GM18951 (cell line): ENCODE measurements at regions not wholly inside any gene's neighbourhood (a gene's known extent, or its start where the extent isn't known, plus 50 kb on each side); places are given as distances from the start of the nearest gene placed in this dataset.

ENCODE experiments used
- POLR2A ChIP-seq: IDR thresholded peaks from 4 replicates; pipeline ENCODE4 v1.6.1; 2011; ENCODE audit warnings: mild to moderate bottlenecking; ENCODE audit not compliant: insufficient read length, insufficient read depth; ENCODE audit errors: extremely low read depth
- in situ Hi-C: fragments of 300-500 bp; cut with MboI; formaldehyde crosslinking; loops from one replicate; pipeline ENCODE4 v1.12.0; 2022; ENCODE audit warnings: low sequenced_read_pairs, mixed read lengths, inconsistent platforms; ENCODE audit not compliant: unreplicated experiment

DNA sequence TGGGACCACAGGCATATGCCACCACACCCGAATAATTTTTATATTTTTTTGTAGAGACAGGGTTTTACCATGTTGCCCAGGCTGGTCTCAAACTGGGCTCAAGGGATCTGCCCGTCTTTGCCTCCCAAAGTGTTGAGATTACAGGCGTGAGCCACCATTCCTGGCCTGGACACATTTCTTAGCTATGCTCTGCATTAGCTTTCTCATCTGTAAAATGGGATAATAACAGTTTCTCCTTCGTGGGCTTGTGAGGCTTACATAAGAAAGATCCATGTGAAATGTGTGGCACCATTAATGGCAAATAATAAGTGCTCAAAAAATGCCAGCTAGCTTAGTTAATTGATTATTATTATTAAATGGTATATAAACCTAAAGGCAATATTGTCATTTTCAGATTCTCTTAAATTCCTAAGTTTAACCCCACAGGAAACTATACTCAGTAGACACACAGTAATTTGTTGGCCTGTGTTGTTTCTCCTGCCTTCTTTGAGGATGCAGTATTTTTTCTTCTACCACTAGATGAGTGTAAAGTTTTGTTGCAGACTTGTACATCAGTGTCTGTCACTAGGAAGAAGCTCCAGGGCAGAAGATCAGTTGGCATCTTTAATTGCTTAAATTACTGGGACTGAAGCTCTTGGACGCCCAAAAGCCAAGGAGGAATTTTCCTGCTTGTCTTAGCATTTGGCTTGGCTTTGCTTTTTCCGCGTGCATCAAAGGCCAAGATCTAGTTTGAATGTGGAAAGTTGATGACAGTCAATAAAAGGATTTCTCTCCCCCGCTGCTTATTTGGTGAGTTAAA, 162.3 kb upstream of the ZNF217 start:
- in situ Hi-C loops = no loop called here
- TF ChIP-seq POLR2A = no peak

DNA sequence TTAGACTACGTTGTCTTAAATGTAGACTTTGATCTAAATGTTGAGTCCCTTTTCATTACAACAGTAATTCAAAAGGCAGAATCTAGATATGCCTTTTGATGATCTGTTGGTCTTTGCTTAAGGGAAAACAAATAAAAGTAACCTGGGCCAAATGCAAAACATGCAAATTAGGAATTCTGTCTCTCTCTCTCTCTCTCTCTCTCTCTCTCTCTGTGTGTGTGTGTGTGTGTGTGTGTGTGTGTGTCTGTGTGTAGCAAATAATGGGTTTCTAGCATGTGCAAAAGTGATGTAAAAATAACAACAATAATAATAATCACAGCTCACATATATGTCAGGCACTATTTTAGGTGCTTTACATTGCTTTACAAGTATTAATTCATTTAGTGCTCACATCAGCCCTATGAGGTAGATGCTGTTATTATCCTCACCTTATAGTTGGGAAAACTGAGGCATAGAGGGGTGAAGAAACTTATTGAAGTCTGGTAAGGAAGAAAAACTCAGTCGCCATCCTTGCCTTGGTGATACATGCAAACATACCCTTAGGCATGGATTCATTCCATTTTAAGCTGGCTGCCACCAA, 160.3 kb upstream of the ZNF217 start:
- TF ChIP-seq POLR2A = no peak
- in situ Hi-C loops = no loop called here

DNA sequence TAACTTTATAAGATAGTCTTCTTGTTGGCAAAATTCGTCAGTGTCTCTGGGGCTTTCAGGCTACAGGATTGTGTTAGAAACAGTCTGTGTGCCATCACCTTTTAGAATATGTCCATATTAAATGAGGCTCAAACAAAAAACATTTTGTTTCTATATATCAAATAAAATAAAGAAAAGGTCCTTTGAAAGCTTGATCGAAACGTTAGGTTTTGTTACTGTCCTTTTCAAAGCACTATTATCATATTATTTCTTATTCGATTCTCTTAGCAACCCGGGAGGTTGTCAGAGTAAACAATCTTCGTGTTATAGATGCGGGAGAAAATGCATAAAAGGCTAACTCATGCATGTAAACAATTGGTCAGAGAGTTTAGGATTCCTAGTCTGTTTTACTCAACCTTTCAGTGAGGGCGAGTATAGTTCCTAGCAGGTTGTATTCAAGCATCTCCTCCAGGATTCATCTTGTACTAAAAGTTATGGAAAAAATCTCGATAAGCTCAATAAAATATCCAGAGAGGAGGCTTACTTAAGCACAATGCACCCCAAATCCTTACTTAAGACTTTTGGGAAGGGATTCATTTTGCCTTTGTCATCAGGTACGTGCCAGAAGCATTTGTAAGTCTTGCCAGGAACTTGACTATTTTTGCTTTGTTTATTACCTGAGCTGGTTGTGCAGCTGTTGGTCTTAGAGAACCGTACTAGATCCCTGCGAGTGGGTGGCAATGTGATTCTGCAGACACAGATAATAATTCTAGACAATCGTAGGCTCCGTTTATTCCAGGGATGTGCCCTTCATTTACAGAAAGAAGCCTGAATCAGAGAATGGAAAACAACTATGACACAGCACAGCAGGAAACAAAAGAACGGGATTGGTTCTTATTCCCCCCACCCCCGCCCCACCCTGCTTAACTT, 159.6 kb upstream of the ZNF217 start:
- TF ChIP-seq POLR2A = no peak
- in situ Hi-C loops = no loop called here

DNA sequence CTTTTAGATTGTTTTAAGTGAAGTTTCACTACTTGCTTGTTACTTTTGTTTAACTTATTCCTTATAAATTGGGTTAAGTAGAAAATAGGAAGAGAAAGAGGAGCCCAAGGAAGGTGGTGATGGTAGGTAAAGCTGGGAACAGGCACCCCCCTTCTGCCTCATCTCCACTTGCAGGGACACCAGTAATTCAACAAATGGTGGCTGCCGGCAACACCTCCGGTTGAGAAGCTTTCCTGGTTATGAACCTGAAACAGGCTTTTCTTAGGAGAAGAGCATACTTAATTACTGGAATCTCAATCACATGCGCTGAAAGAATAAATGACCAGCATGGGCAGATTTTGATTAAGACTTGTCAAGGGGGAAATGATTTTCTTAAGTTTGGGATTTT, 158.9 kb upstream of the ZNF217 start:
- TF ChIP-seq POLR2A = no peak
- in situ Hi-C loops = no loop called here

DNA sequence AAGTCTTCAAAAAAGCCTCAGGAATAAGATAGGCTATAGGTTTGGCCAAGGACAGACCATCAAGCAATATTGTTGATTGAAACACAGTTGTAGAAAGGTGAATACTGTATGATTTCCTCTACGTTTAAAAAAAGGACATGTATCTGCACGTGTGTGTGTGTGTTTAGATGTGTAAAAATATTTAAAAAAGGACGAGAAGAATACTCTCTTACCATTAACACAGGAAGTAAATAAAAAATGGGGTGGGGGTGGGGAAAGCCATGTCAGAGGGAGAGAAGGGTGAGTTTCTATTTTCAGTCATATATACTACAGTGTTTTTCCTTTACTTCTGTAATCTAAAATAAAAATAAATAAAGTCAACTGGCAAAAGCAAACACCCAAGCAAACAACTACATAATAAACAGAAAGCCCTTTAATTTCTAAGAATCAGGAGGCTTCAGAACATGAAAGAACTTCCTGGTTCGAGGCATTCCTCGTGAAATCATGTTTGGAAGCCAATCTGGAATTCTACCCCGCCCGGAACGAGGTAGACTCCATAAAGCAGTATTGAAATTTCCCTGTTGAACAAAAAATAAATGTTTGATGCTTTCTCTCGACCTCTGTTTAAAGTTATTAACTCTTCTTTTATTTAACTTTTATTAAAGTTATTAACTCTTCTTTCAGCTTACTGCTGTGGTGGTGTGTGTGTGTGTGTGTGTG, 158.1 kb upstream of the ZNF217 start:
- in situ Hi-C loops = no loop called here

DNA sequence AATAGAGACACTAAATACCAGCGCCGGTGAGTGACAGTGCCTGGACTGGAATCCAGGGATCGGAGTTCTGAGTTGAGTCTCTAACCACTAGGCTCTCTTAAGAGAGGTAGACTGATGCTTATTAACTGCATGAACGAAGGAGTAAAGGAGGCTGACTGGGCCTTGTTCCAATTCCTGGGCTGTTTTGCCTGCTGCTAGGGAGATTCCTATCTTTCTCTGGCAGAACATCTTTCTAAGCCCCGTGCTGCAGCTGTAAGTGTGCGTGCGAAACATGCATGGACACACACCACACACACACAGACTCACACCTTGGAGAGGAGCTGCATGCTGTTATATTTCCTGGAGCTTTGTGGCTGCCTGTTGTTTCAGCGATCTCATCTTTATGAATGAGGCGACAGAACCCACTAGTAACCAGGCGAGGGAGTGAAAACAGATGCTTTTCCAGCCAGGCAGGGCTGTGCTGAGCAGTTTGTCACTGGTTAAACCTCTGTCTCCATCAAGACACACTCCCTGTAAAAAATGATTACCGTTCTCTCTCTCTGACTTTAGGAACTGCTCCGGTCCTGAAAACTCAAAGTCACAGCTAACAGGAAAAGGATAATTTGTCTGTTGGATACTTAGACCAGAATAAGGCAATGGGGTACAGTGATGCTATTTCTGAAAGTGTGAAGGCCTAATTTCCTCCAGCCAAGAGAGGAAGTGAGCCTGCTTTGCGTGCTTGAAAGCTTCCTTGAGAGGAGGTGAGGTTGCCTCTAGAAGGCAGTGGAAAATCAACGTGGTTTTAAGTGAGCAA, 157.4 kb upstream of the ZNF217 start:
- no peak for TF ChIP-seq POLR2A
- in situ Hi-C loops = no loop called here

More for the DNA sequence above, 158.1 kb upstream of the ZNF217 start:
- TF ChIP-seq POLR2A = no peak

DNA sequence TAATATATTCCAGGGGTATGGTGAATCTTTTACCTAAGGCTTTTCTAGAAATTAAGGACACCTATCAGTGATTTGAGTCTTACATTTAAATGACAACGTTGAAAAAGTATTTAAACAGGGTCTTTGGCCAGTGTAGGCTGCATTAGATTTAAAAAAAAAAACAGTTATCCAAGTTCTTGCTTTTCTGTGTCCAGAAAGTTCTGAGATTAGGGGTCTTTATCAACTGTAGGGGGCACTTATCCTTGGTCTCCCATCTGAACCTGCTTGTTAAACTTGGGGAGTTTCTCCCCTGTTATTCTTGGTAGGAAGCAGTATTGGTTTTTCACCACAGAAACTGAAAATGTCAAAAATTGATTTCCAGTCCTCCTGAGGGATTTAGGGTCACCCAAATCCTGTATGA, 155.9 kb upstream of the ZNF217 start:
- TF ChIP-seq POLR2A = no peak
- in situ Hi-C loops = no loop called here

DNA sequence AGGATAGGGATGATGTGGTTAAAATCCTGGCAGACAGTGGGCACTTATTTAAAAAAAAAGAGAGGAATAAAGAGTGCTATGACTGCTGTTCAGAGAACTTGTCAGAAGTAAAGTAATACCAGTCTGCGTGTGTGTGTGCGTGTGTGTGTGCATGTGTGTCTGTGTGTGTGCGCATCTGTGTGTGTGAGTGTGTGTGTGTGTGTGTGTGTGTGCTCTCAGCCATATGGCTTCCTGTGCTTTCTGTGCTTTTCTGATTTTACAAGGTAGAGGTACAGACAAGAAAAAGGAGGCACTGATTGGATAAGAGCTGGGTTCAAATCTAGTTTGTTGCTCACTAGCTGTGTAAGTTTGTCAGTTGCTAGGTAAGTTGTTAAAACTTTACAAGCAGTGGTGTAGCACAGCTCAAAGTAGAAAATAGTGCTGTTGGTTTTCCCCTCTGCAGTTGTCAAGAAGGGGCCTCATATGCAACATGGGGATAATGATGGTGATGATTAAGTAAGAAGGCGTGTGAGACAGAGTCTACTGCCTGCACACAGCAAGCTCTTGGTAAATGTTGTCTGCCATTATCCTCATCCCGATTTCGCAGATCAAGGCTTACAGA, 155.3 kb upstream of the ZNF217 start:
- in situ Hi-C loops = no loop called here
- TF ChIP-seq POLR2A = no peak

DNA sequence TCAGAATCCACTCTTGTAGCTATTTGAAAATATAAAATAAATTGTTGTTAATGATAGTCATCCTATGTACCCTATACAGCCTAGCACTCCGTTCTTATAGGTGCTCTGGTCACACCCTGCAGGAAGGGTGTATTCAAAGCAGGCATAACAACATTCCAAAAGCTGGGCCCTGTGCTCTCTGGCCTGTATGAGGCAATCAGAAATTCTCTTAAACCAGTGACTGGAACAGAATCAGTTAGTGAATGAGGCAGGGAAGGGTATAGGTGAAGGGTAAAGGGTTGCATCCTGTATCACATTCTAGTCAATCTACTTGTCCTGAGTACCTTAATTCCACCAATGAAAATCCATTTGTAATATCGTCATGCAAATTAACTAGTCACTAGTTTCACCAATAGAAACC, 154.5 kb upstream of the ZNF217 start:
- TF ChIP-seq POLR2A = no peak
- in situ Hi-C loops = no loop called here

DNA sequence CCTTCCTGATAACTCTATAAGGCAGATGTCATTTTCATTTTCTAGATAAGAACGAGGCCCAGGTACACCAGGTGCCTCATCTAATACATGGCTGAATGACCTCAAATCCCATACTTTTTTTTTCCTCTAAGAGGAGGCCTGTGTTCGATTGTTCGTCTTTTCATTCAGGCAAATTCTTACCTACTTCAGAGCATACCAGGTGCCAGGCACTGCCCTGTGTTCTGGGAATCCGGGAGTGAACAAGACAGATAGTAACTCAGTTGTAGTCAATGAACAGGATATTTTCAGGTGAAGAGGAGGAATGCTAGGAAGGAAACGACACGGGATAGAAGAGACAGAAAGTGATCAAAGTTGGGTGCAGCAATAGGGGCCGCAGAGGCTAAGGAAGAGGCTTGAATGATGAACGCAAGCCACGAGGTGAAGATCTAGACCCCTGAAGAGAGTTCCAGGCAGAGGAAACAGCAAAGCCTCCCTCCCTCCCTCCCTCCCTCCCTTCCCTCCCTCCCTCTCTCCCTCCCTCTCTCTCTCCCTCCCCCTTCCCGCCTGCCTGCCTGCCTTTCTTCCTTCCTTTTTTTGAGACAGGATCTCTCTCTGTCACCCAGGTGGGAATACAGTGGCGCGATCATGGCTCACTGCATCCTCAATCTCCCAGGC, 150.1 kb upstream of the ZNF217 start:
- no peak for TF ChIP-seq POLR2A
- in situ Hi-C loops = no loop called here

DNA sequence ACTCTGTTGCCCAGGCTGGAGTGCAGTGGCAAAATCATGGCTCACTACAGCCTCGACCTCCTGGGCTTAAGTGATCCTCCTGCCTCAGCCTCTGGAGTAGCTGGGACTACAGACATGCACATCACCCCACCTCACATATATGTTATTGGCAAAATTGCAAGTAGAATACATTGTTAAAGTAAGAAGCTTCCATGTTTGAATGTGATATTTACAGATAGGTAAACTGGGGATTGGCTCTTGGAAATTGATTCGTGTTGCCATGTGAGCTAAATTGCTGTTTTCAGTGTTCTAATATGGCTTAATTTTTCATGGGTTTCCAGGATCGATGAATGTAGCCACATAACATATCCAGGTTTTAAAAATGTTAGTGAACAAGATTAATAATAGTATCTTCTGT, 149.0 kb upstream of the ZNF217 start:
- no peak for TF ChIP-seq POLR2A
- in situ Hi-C loops = no loop called here

DNA sequence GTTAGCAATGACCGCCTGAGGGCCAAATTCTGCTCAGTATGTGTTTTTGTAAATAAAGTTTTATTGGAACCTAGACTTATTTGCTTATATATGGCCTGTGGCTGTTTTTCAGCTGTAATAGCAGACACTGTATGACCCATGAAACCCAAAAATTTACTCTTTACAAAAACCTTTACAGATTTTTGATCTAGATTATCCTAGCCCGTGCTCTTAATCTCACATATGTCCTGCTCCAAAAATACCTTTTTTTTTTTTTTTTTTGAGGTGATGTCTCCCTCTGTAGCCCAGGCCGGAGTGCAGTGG, 148.0 kb upstream of the ZNF217 start:
- in situ Hi-C loops = no loop called here
- no peak for TF ChIP-seq POLR2A
